IMR-90 (cell line): ENCODE measurements at regions not wholly inside any gene's neighbourhood (a gene's known extent, or its start where the extent isn't known, plus 50 kb on each side); places are given as distances from the start of the nearest gene placed in this dataset.
"Not testable (repeated sequence)": the region's sequence is repeated elsewhere in the genome, so short reads cannot be mapped to it uniquely, and the experiment has no call there.

Source experiments
- ATAC-seq: fragments of 200-7000 bp; cut with Tn5 transposase; 2 replicates; pipeline ENCODE4 v1.9.1; 2020; ENCODE audit warnings: low read depth, mild to moderate bottlenecking, moderate library complexity
- BruUV-seq: library from RNA; stranded (reverse); fragments of 400-500 nt; replicated peaks from 2 replicates; lab custom pipeline; 2021; lab: Mats Ljungman, UMichigan
- CTCF ChIA-PET: fragments of 300-600 bp; formaldehyde crosslinking; extraction: SDS; loops from one replicate; lab custom pipeline; 2021; ENCODE audit warnings: antibody characterized with exemption; lab: Yijun Ruan, JAX
- POLR2A ChIA-PET: fragments of 300-600 bp; sonication (Branson Sonifier 250); formaldehyde crosslinking; loops from one replicate; lab custom pipeline; 2022; ENCODE audit warnings: antibody characterized with exemption; ENCODE audit not compliant: unreplicated experiment; lab: Charles Lee
- DNase-seq: peaks from one replicate; pipeline ENCODE4 v3.0.0; 2013
- H2AFZ ChIP-seq: replicated peaks from 2 replicates; pipeline ENCODE3; 2013; ENCODE audit warnings: low read length, mild to moderate bottlenecking; ENCODE audit not compliant: poor library complexity
- H2AK5ac ChIP-seq: 2 replicates; pipeline ENCODE4 v1.6.1; 2013; ENCODE audit warnings: low read depth, low read length, inconsistent platforms
- H2AK9ac ChIP-seq: replicated peaks from 2 replicates; pipeline ENCODE3; 2013; ENCODE audit warnings: mild to moderate bottlenecking, low read depth, low read length, moderate library complexity; ENCODE audit not compliant: poor library complexity
- H2BK120ac ChIP-seq: 2 replicates; pipeline ENCODE4 v1.6.1; 2013; ENCODE audit warnings: low read depth, low read length, inconsistent platforms
- H2BK15ac ChIP-seq: 3 replicates; pipeline ENCODE4 v1.6.1; 2013; ENCODE audit warnings: low read depth, low read length, inconsistent platforms
- H2BK20ac ChIP-seq: 2 replicates; pipeline ENCODE4 v1.6.1; 2013; ENCODE audit warnings: low read depth, mild to moderate bottlenecking, inconsistent platforms, low read length, moderate library complexity
- H2BK5ac ChIP-seq: 2 replicates; pipeline ENCODE4 v1.6.1; 2013; ENCODE audit warnings: mild to moderate bottlenecking, low read depth, low read length, inconsistent platforms; ENCODE audit not compliant: poor library complexity, severe bottlenecking
- H3K14ac ChIP-seq: replicated peaks from 2 replicates; pipeline ENCODE4 v1.6.1; 2013; ENCODE audit warnings: low read depth, low read length, inconsistent platforms
- H3K18ac ChIP-seq: 2 replicates; pipeline ENCODE4 v1.6.1; 2013; ENCODE audit warnings: low read depth, low read length, control low read depth
- H3K23ac ChIP-seq: 2 replicates; pipeline ENCODE4 v1.6.1; 2013; ENCODE audit warnings: low read depth, low read length, inconsistent platforms
- H3K27ac ChIP-seq: 2 replicates; pipeline ENCODE4 v1.5.1; 2013; ENCODE audit warnings: mild to moderate bottlenecking, control low read depth, low read length; ENCODE audit not compliant: insufficient read depth
- H3K27me3 ChIP-seq: 2 replicates; pipeline ENCODE4 v1.6.1; 2013; ENCODE audit warnings: low read length; ENCODE audit not compliant: control insufficient read depth, insufficient read depth
- H3K36me3 ChIP-seq: 2 replicates; pipeline ENCODE4 v1.6.1; 2013; ENCODE audit warnings: low read length, mixed read lengths; ENCODE audit not compliant: control insufficient read depth, insufficient read depth
- H3K4ac ChIP-seq: 2 replicates; pipeline ENCODE4 v1.6.1; 2013; ENCODE audit warnings: low read depth, low read length, inconsistent platforms
- H3K4me1 ChIP-seq: 2 replicates; pipeline ENCODE4 v1.6.1; 2013; ENCODE audit warnings: low read length, mixed read lengths; ENCODE audit not compliant: control insufficient read depth, insufficient read depth
- H3K4me2 ChIP-seq: 2 replicates; pipeline ENCODE4 v1.6.1; 2013; ENCODE audit warnings: low read depth, mild to moderate bottlenecking, control low read depth, low read length, moderate library complexity
- H3K4me3 ChIP-seq: 2 replicates; pipeline ENCODE4 v1.5.1; 2013; ENCODE audit warnings: low read depth, mild to moderate bottlenecking, control low read depth, low read length, moderate library complexity; ENCODE audit not compliant: insufficient read depth
- H3K56ac ChIP-seq: 2 replicates; pipeline ENCODE4 v1.6.1; 2013; ENCODE audit warnings: low read length, inconsistent platforms; ENCODE audit not compliant: insufficient read depth; ENCODE audit errors: extremely low read depth
- H3K79me1 ChIP-seq, 2 experiments: 2 replicates each; pipeline ENCODE4 v1.6.1; 2013; ENCODE audit warnings: low read length in 2 of 2, inconsistent platforms in 1 of 2, low read depth in 1 of 2
- H3K9ac ChIP-seq: 2 replicates; pipeline ENCODE4 v1.6.1; 2013; ENCODE audit warnings: low read depth, low read length, control low read depth
- H3K9me1 ChIP-seq: 2 replicates; pipeline ENCODE4 v1.6.1; 2013; ENCODE audit warnings: low read length, inconsistent platforms; ENCODE audit not compliant: insufficient read depth
- H3K9me3 ChIP-seq: 2 replicates; pipeline ENCODE4 v1.6.1; 2013; ENCODE audit warnings: low read length; ENCODE audit not compliant: control insufficient read depth, insufficient read depth
- H4K20me1 ChIP-seq: 2 replicates; pipeline ENCODE4 v1.6.1; 2013; ENCODE audit warnings: low read length, inconsistent platforms; ENCODE audit not compliant: insufficient read depth
- H4K5ac ChIP-seq: 2 replicates; pipeline ENCODE4 v1.6.1; 2013; ENCODE audit warnings: mild to moderate bottlenecking, low read depth, low read length, control low read depth
- H4K8ac ChIP-seq, 2 experiments: 2 replicates each; pipeline ENCODE4 v1.6.1; 2013; ENCODE audit warnings: low read depth in 2 of 2, low read length in 2 of 2, control low read depth in 1 of 2, inconsistent platforms in 1 of 2
- H4K91ac ChIP-seq: 2 replicates; pipeline ENCODE4 v1.6.1; 2013; ENCODE audit warnings: low read depth, low read length, inconsistent platforms; ENCODE audit not compliant: insufficient read depth
- WGBS, 2 experiments: methylation state at CpG; one replicate each; pipeline versions ENCODE4 v1.1.5 to v1.1.7; 2013; ENCODE audit warnings: missing lambda C conversion rate in 2 of 2; ENCODE audit not compliant: insufficient read length in 1 of 2; ENCODE audit errors: extremely low coverage in 2 of 2; 5-methylcytosine and 5-hydroxymethylcytosine counted together
- dilution Hi-C: fragments of 300-500 bp; cut with HindIII; formaldehyde crosslinking; loops from one replicate; pipeline ENCODE4 v1.14.3; 2018; ENCODE audit warnings: low sequenced_read_pairs; ENCODE audit not compliant: unreplicated experiment
- in situ Hi-C: fragments of 300-500 bp; cut with MboI; formaldehyde crosslinking; loops from 3 replicates; pipeline ENCODE4 v1.14.3; 2019; ENCODE audit warnings: low sequenced_read_pairs, inconsistent platforms, mixed read lengths
- intact Hi-C: fragments of 100-400 bp; cut with micrococcal nuclease; formaldehyde crosslinking; loops from 2 replicates; pipeline ENCODE4 v1.10.0; 2022

GRCh38 chr20:26251376-26251775, 554.7 kb upstream of the ZNF337 start:
- H4K5ac ChIP-seq, POLR2A ChIA-PET, H3K9ac ChIP-seq, H3K4me2 ChIP-seq, H4K8ac ChIP-seq, CTCF ChIA-PET, H3K4me1 ChIP-seq, H2BK120ac ChIP-seq, H3K9me1 ChIP-seq, H2AK5ac ChIP-seq, H3K9me3 ChIP-seq, H3K18ac ChIP-seq, H2BK20ac ChIP-seq, H2AK9ac ChIP-seq, H3K27ac ChIP-seq, dilution Hi-C loops, in situ Hi-C loops, H3K14ac ChIP-seq, intact Hi-C loops, H3K23ac ChIP-seq, DNase-seq, H3K27me3 ChIP-seq, H4K20me1 ChIP-seq, H4K91ac ChIP-seq, ATAC-seq, H2BK5ac ChIP-seq, BruUV-seq, H3K4me3 ChIP-seq, H3K4ac ChIP-seq, H3K36me3 ChIP-seq, H2BK15ac ChIP-seq, H3K56ac ChIP-seq, H3K79me1 ChIP-seq, H2AFZ ChIP-seq: not testable (repeated sequence)
- WGBS, 2 experiments: 83% methylated on average over 7 of the region's 29 CpGs; no CpG with 5 or more reads in 1 of the 2 experiments

- H3K4ac ChIP-seq, H2BK20ac ChIP-seq, H2AK9ac ChIP-seq, H4K20me1 ChIP-seq, H2AK5ac ChIP-seq, H4K5ac ChIP-seq, H3K9ac ChIP-seq, dilution Hi-C loops, DNase-seq, H2BK15ac ChIP-seq, H3K18ac ChIP-seq, POLR2A ChIA-PET, in situ Hi-C loops, H3K4me2 ChIP-seq, H3K27ac ChIP-seq, H2BK120ac ChIP-seq, H3K79me1 ChIP-seq, H3K9me3 ChIP-seq, BruUV-seq, intact Hi-C loops, H3K4me3 ChIP-seq, ATAC-seq, H3K56ac ChIP-seq, CTCF ChIA-PET, H3K36me3 ChIP-seq, H2AFZ ChIP-seq, H3K27me3 ChIP-seq, H3K14ac ChIP-seq, H4K8ac ChIP-seq, H3K23ac ChIP-seq, H4K91ac ChIP-seq, H3K9me1 ChIP-seq, H2BK5ac ChIP-seq, H3K4me1 ChIP-seq: not testable (repeated sequence)
- WGBS, 2 experiments: 78% methylated on average over 14 of the region's 26 CpGs; no CpG with 5 or more reads in 1 of the 2 experiments
Measured at GRCh38 chr20:26250249-26251114, 553.8 kb upstream of the ZNF337 start.
